Ecto neural progenitor cell (in vitro differentiated cells): ENCODE measurements at regions not wholly inside any gene's neighbourhood (a gene's known extent, or its start where the extent isn't known, plus 50 kb on each side); places are given as distances from the start of the nearest gene placed in this dataset.
"Not testable (repeated sequence)": the region's sequence is repeated elsewhere in the genome, so short reads cannot be mapped to it uniquely, and the experiment has no call there.

Experiments used
- DNase-seq: peaks from one replicate; pipeline ENCODE4 v3.0.0-alpha.2; 2018; ENCODE audit warnings: low spot score

DNA sequence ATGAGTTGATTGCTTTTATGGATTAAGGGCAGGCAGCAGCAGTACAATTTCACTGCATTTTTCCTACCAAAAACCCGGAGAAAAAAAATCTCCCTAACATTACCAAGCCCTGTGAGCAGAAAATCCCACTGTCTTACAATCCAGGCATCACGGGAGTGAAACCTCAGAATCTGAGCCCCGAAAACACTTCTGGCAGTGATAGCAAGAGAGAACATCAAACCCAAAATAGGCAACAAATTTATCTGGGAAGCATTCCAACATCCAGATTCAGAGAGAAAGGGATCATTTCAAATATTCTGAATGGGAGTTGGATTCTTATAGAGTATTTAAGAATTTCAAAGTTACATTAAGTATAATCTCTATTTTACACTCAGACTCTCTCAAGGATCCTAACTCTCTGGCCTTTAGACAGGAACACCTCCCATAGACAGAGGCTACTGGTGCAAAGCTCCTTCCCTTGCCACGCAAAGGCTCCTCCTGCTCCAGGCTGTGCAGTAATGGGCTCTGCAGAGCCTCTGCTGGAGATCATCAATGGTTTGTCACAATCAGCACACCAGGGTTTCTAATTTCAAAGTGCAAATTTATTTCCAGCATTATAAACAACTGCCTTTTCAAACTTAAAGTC, 256.9 kb downstream of the PARM1 start:
- no peak for DNase-seq

DNA sequence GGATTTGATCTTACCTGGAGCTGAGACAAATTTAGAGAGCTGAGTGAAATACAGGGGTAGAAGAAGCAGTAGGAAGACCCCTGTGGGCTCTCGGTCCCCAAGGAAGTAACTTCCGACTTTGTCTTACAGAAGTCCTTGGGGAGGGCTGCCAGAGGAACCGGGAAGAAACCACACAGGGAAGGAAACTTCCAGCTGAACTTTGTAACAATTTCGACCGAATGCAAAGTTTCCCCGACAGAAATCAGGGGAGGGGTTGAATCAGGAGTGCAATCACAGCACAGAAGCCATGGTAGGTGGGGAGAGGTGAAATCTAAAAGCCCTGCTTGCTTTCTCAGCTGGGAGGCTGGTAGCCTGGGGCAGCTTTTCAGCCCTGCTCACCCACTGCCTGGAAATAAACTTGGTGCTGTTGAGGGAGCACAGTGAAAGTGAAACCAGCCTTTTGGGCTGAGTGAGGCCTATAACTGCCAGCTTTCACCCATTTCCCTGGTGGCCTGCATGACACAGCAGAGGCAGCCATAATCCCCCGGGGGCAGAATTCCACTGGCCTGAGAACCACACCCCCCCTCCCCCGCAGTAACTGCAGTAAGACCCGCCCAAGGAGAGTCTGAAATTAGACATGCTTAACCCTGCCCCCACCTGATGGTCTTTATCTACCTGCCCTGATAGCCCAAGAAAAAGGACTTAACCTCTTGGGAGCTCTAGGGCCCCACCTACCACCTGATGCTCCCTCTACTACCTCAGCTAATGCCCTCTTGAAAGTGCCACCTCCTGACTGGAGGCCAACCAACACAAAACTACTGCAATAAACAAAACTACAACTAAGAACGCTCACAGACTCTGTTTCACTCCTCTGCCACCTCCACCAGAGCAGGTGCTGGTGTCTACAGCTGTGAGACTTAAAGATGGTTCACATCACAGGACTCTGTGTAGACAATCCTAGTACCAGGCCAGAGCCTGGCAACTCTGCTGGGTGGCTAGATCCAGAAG, 248.2 kb downstream of the PARM1 start:
- no peak for DNase-seq

DNA sequence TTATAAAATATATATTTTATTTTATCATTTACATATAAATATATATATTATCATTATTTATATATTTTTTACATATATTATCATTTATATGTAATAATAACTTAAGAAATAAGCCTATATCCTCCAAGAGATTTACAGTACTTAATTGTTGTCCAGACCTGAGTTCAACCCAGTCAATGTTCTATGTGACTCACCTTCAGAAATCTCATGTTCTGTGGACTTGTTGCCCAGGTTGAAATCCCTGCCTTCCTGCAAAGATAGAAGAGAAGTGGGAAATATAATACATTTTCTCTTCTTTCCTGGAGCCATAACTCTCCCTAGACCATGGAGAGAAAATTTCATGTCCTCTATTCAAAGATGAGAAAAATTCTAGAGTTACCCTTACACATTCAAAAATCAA, 247.3 kb downstream of the PARM1 start:
- DNase-seq: no peak

DNA sequence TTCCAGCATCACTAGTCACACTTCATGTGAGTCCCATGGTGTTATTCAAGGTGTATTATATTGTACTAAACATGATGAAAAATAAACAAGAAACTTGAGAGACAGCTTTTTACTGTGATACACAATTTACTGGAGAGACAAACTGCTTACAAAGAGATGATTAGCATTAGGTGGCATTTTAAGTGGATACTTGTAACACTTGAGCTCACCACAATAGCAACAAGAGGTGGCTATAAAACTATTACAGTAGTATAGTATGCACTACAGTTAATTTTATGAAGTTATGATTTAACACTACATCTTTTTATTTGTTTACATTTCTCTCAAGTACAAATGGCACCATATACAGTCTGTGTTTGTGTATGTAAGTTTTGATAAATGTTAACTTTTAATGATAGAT, 246.6 kb downstream of the PARM1 start:
- DNase-seq: no peak

DNA sequence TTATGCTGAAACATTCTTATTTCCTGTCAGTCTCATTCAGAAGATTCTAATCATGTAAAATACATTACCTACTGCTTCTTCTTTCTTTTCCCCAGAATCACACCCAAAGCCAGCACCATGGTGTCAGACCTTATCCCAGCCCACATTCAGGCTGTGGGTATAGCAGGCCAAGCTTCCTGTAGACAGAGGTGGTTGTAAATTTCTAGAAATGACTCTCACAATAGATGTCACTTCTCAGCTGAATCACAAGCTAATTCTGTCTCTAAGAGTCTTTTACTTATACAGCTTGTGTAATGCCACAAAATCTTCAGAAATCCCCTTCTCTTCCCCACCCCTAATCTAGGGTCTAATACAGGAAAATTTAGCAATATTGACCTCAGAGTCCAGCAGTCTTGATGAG, 239.6 kb downstream of the PARM1 start:
- no peak for DNase-seq

DNA sequence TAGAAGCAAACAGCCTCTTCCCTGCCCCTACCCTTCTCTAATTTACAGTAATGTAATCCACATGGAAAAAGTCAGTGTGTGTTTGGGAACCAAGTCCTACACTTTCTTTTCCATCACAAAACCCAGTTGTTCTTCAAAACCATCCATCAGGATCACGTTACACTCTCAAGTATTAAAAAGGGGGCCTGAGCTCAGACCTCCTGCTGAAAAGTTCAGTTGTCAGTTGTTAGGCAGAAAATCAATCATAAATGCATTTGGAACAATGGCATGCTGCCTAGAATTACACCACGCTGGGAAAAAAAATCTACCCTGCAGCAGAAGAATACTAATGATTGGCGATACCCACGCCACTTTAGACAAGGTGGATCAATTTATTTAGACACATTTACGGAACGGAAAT, 236.5 kb downstream of the PARM1 start:
- DNase-seq: no peak

DNA sequence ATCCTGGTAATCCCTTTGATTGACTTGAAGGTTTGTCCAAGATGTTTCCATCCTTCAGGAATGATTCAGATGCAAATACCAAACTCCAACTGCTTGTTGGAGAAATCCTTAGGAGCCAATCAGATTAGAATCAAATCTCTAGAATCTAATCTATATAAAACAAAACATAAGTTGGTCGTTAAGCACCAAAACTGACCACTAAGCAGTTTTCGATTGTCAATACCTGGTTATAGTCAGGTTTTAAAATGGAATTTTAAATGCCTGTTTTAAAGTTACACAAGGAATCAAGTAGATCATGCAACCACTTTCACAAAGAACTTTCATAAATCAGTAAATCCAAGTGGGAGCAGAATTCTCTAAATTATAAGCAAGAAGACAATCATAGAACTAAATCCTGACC, 236.1 kb downstream of the PARM1 start:
- DNase-seq: no peak

DNA sequence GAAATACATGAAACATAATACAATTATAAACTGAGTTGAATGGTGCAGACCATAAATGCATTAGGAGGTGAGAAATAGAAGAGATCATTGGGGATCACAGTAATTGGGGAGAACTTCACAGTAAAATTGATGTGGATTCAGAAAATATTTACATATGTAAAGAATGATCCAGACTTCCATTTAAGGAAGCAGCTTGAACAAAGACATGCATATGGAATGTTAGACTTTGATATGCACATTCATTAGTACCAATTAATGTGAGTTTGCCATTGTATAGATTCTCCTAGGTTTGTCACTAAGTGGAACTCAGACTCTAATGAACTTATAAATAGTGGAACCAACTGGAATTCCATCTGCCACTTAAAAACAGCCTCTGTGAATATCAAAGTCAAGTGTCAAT, 235.6 kb downstream of the PARM1 start:
- DNase-seq: no peak

DNA sequence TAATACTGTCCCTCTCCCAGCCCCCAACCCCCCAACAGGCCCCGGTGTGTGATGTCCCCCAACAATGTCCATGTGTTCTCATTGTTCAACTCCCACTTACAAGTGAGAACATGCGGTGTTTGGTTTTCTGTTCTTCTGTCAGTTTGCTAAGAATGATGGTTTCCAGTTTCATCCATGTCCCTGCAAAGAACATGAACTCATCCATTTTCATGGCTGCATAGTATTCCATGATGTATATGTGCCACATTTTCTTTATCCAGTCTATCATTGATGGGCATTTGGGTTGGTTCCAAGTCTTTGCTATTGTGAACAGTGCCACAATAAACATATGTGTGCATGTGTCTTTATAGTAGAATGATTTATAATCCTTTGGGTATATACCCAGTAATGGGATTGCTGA, 232.2 kb downstream of the PARM1 start:
- not testable (repeated sequence) for DNase-seq

DNA sequence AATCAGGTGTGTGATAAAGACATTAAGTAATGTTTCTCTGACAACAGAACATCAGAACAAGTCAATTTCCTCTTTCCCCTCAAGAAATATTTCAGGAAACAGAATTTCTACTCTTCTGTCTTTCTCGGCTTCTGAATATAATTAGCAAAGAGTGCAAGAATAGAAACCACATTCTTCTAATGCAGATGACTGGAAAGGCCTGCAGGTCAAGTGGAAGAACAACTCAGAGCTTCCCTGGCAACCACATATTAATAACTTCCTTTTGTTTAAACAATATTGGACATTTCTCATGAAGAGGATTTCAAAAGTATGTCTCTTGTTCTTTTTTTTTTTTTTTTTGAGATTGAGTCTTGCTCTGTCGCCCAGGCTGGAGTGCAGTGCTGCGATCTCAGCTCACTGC, 225.5 kb downstream of the PARM1 start:
- no peak for DNase-seq

DNA sequence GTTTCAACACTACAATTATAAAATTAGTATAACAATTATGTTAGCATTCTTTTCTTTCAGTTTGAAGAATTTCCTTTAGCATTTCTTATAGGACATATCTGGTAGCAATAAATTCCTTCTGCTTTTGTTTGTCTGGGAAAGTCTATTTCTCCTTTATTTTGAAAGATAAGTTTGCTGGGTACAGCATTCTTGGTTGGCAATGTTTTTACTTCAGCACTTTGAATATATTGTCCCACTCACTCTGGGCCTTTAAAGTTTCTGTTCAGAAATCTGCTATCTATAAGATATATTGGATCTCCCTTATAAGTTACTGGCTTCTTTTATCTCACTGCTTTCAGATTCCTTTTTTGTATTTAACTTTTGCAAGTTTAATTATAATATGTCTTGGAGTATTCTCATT, 222.1 kb downstream of the PARM1 start:
- no peak for DNase-seq

DNA sequence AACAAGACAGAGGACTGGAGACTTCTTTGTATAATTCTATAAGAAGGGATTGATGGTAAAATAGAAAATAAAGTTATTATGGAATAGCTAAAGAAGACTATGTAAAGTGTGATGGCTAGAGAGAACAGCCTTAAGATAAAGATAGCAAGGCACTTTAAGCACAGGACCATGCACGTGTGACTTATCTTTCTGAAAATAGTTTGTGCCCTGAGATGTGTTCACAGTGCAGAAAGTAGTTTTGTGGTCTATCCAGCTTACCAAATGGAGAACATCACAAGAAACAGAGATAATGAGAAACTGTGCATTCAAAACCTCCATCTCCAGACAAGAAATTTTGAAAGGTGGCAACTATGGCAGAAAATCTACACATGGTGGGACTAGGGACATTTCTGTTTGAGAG, 213.3 kb downstream of the PARM1 start:
- no peak for DNase-seq

DNA sequence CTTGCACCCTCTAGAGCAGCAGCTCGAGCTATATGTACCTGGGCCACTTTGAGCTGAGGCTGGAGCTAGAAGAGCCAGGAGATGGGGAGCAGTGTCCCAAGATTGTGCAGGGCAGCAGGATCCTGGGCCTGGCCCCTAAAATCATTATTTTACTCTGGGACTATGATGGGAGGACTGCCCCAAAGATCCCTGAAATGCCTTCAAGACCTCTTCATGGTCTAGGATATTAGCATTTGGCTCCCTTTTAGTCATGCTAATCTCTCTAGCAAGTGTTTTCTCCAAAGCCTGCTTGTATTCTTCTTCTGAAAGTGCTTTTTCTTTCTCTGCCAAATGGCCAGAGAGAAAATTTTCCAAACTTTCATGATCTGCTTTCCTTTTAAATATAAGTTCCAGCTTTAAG, 211.6 kb downstream of the PARM1 start:
- DNase-seq: no peak

DNA sequence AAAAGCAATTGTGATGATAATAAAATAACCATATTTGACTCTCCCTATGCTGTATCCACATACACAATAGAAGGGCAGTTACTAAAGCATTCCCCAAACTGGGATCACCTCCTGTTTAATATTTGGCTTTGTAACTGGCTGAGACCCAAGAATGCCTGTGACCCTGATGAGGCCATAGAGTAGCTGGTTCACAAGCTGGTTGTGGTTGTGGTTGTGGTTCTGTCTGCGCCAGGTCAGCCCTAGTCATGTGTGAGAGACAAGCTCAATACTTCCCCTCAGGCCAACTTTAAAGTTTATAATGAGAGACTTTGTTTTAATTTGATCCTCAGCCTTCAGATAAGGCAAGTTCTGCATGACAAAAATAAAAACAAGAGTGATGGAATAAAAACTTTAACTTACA, 209.9 kb downstream of the PARM1 start:
- no peak for DNase-seq

DNA sequence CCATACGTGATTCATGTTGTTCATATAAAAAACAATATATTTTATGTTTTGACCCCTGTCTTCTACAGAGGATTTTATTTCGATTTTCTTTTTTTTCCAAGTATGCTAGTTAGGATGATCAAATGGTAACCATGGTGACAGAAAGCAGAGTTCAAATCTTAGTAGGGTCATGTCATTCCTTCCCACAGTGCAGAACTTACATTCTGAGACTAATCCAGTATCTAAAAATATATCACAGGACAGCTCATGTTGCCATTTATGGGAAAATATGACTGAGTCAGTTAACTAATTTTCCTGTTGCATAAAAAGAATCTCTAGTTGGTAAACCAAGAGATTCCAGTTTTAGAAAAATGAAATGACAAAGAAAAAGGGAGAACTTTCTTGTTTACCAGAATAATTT, 209.5 kb downstream of the PARM1 start:
- DNase-seq: no peak

DNA sequence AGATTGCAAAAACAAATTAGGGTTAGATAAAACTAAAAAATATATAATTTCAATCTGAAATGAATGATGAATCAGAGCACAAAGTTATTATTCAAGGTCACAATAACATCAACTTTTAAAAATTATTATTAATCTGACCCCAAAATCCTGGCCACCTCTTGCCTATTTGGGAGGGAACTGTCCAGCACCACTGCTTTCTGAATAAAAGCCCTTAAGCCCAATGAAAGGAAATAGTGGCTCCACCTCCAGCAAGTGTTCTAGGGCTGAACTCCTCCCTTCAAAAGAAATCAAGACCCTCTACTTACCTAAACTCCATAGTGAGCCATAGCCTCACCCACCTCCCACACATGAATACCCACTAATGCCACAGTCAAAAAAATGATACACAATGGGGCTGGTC, 208.2 kb downstream of the PARM1 start:
- DNase-seq: no peak

DNA sequence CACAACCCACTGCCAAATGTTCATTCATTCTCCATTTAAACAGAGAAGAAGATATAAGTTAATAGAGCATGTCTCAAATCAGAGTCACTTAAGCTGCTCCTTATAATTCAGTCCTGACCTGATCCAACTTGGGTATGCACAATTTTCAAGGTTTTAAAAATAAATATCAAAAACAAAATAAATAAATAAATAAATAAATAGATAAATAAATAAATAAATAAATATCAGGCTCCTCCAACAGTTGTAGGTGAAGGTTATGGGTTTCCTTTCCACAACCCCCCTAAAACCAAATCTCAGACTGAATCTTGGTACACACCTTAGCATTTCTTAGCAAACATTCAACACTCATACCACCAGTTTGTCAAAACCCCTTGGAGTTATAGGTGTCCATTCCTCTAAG, 204.4 kb downstream of the PARM1 start:
- DNase-seq: no peak

DNA sequence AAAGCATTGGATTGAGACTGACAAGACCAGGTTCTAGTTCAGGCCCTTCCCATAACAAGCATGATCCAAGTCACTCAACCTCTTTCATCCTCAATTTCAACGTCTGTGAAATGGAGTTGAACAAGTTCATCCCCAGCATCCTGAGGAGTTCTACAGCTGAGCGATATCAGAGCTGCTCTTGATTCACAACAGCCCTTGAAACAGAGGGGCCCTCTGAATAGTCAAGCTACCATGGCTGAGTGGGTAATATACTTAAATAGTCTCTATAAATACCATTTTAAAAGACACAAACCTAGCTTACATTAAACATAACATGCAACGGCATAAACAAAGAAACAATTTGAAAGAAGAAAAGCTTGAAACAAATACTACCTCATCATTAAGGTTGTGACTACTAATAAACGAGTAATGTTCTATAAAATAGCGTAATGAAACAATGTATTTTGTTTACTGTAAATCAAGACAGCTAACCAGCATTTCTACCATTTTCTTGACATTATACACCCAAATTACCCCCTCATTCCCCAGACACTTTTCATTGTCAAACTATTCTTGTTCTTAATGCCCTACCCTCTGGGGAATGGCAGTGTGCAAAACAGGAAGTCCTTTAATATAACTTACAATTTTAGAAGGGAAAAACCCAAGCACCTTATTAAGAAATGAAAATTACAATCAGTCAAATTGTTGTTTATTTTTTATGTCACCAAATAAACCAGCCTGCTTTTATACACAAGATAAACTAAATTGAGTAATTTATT, 202.3 kb downstream of the PARM1 start:
- no peak for DNase-seq

DNA sequence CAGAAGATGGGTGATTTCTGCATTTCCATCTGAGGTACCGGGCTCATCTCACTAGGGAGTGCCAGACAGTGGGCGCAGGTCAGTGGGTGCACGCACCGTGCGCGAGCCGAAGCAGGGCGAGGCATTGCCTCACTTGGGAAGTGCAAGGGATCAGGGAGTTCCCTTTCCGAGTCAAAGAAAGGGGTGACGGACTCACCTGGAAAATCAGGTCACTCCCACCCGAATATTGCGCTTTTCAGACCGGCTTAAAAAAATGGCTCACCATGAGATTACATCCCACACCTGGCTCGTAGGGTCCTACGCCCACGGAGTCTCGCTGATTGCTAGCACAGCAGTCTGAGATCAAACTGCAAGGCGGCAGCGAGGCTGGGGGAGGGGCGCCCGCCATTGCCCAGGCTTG, 194.0 kb downstream of the PARM1 start:
- DNase-seq: not testable (repeated sequence)

DNA sequence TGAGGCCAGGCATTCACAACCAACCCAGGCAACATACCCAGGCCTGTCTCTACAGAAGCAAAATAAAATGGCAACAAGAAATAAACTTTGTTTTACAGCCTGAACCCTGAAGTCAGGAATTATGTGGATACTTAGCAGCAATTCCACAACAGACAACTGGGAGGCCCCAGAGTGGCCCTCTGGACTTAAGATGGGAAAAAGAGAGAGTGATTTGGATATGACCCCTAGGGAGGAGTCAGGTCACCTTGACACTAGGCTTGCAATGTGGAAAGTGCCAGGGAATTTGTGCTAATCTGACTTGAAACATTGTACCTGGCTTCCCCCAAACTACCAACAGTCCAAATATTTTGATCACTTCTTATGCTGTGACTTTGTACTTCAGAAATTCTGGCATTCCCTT, 193.1 kb downstream of the PARM1 start:
- no peak for DNase-seq

DNA sequence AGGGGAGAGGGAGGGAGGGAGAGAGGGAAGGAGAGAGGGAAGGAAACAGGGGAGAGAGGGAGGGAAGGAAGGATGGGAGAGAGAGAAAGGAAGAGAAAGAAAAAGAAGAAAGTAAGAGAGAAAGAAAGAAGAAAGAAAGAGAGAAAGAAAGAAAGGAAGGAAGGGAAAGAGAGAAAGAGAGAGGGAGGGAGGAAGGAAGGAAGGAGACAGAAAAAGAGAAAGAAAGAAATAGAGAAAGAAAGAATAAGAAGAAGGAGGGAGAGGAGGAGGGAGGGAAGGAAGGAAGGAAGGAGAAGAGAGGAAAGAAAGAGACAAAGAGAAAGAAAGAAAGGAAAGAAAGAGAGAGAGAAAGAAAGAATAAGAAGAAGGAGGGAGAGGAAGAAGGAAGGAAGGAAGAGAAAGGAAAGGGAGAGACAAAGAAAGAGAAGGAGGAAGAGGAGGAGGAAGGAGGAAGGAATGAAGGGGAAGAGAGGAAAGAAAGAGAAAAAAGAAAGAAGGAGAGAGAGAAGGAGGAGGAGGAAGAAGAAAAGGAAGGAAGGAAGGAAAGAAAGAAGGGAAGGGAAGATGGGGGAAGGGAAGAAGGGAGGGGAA, 189.6 kb downstream of the PARM1 start:
- DNase-seq: no peak

DNA sequence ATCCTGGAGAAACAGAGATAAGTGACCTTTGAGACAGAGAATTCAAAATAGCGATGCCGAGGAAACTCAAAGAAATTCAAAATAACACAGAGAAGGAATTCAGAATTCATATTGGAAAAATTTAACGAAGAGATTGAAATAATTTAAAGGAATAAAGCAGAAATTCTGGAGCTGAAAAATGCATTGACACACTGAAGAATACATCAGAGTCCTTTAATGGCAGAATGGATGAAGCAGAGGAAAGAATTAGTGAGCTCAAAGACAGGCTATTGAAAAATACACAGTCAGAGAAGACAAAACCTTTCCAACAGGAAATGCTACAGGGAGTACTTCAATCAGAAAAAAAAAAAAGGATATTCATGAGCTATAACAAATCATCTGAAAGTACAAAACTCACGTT, 185.8 kb downstream of the PARM1 start:
- no peak for DNase-seq

DNA sequence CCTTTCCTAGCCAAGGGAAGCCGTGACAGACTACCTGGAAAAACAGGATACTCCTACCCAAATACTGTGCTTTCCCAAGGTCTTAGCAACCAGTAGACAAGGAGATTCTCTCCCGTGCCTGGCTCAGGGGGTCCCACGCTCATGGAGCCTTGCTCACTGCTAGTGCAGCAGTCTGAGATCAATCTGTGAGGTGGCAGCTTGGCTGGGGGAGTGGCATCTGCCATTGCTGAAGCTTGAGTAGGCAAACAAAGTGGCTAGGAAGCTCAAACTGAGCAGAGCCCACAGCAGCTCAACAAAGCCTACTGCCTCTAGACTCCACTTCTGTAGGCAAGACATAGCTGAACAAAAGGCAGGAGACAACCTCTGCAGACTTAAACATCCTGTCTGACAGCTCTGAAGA, 177.1 kb downstream of the PARM1 start:
- no peak for DNase-seq
